A549 (cell line): ENCODE measurements at regions not wholly inside any gene's neighbourhood (a gene's known extent, or its start where the extent isn't known, plus 50 kb on each side); places are given as distances from the start of the nearest gene placed in this dataset.

Experiments used
- CTCF ChIP-seq: fragments of >200 bp; sonication (Bioruptor Twin); formaldehyde crosslinking; IDR thresholded peaks from 3 replicates; pipeline ENCODE4 v1.5.1; 2016
- JUN ChIP-seq, 2 experiments: fragments of >200 bp; sonication (Bioruptor Twin); formaldehyde crosslinking; IDR thresholded peaks; 2 replicates in 1 of 2; 3 replicates in 1 of 2; pipeline ENCODE4 v1.6.1; 2016 to 2017
- POLR2A ChIP-seq: IDR thresholded peaks from 2 replicates; pipeline ENCODE4 v1.6.1; 2012; ENCODE audit warnings: mild to moderate bottlenecking, low read length
- RCOR1 ChIP-seq: fragments of 150-350 bp; IDR thresholded peaks from 2 replicates; pipeline ENCODE4 v1.6.1; 2014; ENCODE audit warnings: antibody characterized with exemption, low read length, low read depth

GRCh38 chr12:114018669-114019068, 52.5 kb upstream of the RBM19 start:
- TF ChIP-seq POLR2A (no peak), JUN (IDR thresholded peaks at IDR 0.05) (no peak), CTCF (no peak), RCOR1 (no peak)
